OCI-LY3 (cell line): ENCODE measurements at regions not wholly inside any gene's neighbourhood (a gene's known extent, or its start where the extent isn't known, plus 50 kb on each side); places are given as distances from the start of the nearest gene placed in this dataset.

Experiments used
- H2AFZ ChIP-seq: fragments of 200-600, 300-600 bp; shearing (Covaris generic); 2 replicates; pipeline ENCODE4 v1.6.0; 2014; ENCODE audit warnings: antibody characterized with exemption, low read depth, low read length
- H3K27ac ChIP-seq: fragments of 200-600, 300-600 bp; sonication (generic); 2 replicates; pipeline ENCODE4 v1.5.1; 2014; ENCODE audit warnings: mild to moderate bottlenecking, low read length, moderate library complexity, mixed read lengths
- H3K27me3 ChIP-seq: fragments of 200-600, 300-600 bp; sonication (generic); 2 replicates; pipeline ENCODE4 v1.6.1; 2014; ENCODE audit warnings: low read depth, low read length, mixed read lengths
- H3K36me3 ChIP-seq: fragments of 200-600, 300-600 bp; sonication (generic); replicated peaks from 2 replicates; pipeline ENCODE3; 2014; ENCODE audit warnings: low read depth, low read length, mixed read lengths
- H3K4me1 ChIP-seq: fragments of 300-600, 200-600 bp; sonication (generic); 2 replicates; pipeline ENCODE4 v1.6.1; 2014; ENCODE audit warnings: low read length, mixed read lengths
- H3K4me2 ChIP-seq: fragments of 200-600, 300-600 bp; sonication (generic); 2 replicates; pipeline ENCODE4 v1.6.1; 2014; ENCODE audit warnings: low read length, mixed read lengths
- H3K4me3 ChIP-seq: fragments of 300-600, 200-600 bp; sonication (generic); 2 replicates; pipeline ENCODE4 v1.5.1; 2014; ENCODE audit warnings: antibody characterized with exemption, mild to moderate bottlenecking, low read length, moderate library complexity
- H3K79me2 ChIP-seq: fragments of 300-600, 200-600 bp; shearing (Covaris generic); 2 replicates; pipeline ENCODE4 v1.6.1; 2014; ENCODE audit warnings: mild to moderate bottlenecking, low read length, mixed read lengths
- H3K9ac ChIP-seq: fragments of 300-600, 200-600 bp; shearing (Covaris generic); 2 replicates; pipeline ENCODE4 v1.6.0; 2014; ENCODE audit warnings: mild to moderate bottlenecking, low read length, moderate library complexity
- H3K9me3 ChIP-seq: fragments of 200-600, 300-600 bp; shearing (Covaris generic); 2 replicates; pipeline ENCODE4 v1.6.1; 2014; ENCODE audit warnings: low read length, mixed read lengths; ENCODE audit not compliant: insufficient read depth
- H4K20me1 ChIP-seq: fragments of 200-600, 300-600 bp; sonication (generic); 2 replicates; pipeline ENCODE4 v1.6.1; 2016; ENCODE audit warnings: low read length, mixed read lengths; ENCODE audit not compliant: insufficient read depth
- EZH2phosphoT487 ChIP-seq: fragments of 200-600 bp; shearing (Covaris generic); IDR thresholded peaks from 2 replicates; pipeline ENCODE4 v1.6.1; 2018; ENCODE audit warnings: antibody characterized with exemption, mixed run types, low read depth
- TF ChIP-seq, protein P1 (sequence below): fragments of 200-600, 300-600 bp; sonication (generic); IDR thresholded peaks from 2 replicates; pipeline ENCODE4 v1.5.1; 2014; ENCODE audit warnings: antibody characterized with exemption, low read length, low read depth

DNA sequence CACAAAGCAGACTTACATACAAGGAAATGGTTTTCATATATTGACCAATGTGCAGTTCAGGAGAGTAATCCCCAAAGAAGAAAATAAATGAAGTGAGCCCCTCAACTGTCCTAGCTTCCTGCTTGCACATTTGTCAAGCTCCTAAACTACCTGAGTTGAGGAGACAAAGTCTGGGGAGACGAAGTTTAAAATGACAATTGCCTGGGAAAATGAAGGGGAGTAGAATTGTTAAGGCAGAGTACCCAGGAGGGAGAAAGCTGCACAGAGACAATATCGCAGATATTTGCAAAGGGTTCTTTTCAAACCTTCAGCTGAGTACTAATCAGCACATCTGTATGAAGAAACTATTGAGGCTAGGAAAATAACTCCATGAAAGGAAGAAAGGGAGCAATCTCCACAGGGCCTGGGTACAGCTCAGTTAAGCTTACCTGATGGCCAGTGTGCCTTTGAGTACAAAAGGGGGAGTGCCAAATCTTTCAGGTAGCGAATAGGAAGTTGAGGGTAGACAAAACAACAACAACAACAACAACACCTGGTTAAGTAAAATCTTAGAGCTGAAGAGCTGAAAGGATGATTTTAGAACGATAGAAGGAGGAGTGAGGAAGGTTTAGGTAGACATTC lies 1700.1 kb upstream of the PRR20A start:
- Histone ChIP-seq H3K9ac (no peak overlapping the region), H3K27ac (no peak overlapping the region), H3K36me3 (no peaks in the 10 kb centered on the region), H3K9me3 (no peaks in the 10 kb centered on the region), H3K4me3 (no peak overlapping the region), H3K27me3 (no peaks in the 10 kb centered on the region), H2AFZ (peak overlapping the region; percentile 45; the same call in 1 of the 2 replicates), H4K20me1 (no peaks in the 10 kb centered on the region), H3K4me1 (no peaks in the 10 kb centered on the region), H3K79me2 (no peaks in the 10 kb centered on the region), H3K4me2 (no peak overlapping the region)
- no peak for TF ChIP-seq EZH2phosphoT487
- TF ChIP-seq, protein P1, sequence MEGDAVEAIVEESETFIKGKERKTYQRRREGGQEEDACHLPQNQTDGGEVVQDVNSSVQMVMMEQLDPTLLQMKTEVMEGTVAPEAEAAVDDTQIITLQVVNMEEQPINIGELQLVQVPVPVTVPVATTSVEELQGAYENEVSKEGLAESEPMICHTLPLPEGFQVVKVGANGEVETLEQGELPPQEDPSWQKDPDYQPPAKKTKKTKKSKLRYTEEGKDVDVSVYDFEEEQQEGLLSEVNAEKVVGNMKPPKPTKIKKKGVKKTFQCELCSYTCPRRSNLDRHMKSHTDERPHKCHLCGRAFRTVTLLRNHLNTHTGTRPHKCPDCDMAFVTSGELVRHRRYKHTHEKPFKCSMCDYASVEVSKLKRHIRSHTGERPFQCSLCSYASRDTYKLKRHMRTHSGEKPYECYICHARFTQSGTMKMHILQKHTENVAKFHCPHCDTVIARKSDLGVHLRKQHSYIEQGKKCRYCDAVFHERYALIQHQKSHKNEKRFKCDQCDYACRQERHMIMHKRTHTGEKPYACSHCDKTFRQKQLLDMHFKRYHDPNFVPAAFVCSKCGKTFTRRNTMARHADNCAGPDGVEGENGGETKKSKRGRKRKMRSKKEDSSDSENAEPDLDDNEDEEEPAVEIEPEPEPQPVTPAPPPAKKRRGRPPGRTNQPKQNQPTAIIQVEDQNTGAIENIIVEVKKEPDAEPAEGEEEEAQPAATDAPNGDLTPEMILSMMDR: no peak

DNA sequence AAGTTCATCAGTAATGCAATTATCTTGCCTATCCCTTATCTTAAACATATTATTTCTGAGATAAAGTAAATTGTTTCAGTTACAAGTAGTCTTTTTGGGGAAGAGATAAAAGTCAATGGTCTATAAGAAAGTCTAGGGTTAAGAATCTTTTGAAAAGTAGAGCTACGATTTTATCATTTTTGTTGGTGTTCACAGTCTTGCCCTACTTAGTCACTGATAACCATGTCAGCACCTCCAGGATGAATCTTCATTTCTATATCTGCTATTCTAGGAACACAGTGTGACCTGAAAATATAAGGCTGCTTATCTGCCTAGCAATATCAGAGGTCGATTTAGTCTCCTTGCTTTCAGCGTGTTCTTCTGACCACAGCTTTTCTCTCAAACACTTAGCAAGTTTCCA lies 1676.5 kb upstream of the PRR20A start:
- no peak overlapping the region for H2AFZ ChIP-seq
- H3K36me3 ChIP-seq: no peaks in the 10 kb centered on the region
- H3K9ac ChIP-seq: no peak overlapping the region
- no peak overlapping the region for H3K27ac ChIP-seq
- H3K4me1 ChIP-seq: peaks cover 5% of the 10 kb centered on the region
- H3K4me2 ChIP-seq: no peak overlapping the region
- no peak overlapping the region for H3K4me3 ChIP-seq
- TF ChIP-seq EZH2phosphoT487: no peak
- TF ChIP-seq, protein P1: no peak
- no peaks in the 10 kb centered on the region for H4K20me1 ChIP-seq
- H3K79me2 ChIP-seq: no peaks in the 10 kb centered on the region
- H3K27me3 ChIP-seq: no peaks in the 10 kb centered on the region
- H3K9me3 ChIP-seq: no peaks in the 10 kb centered on the region

DNA sequence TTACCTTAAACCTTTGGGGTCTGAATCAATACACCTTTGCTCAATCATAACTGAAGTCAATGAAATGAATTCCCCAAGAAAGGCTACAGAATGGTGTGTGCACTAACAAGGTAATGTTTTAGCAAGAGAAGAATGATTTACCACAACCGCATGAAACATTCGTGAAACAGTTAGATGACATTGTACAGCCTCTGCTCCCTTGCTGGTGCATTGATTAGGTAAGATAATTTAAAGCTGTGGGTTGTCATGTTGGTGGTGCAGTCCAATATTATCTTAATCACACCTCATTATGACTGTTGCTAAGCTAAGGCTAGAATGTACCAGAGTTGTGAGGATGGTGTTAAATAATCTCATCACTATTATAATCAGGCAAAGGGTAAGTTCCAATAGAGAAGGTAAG lies 1673.2 kb upstream of the PRR20A start:
- Histone ChIP-seq H3K4me1 (peaks cover 5% of the 10 kb centered on the region), H3K4me2 (no peak overlapping the region), H3K27me3 (no peaks in the 10 kb centered on the region), H3K4me3 (no peak overlapping the region), H3K27ac (no peak overlapping the region), H3K36me3 (no peaks in the 10 kb centered on the region), H2AFZ (no peak overlapping the region), H3K9ac (no peak overlapping the region), H4K20me1 (no peaks in the 10 kb centered on the region), H3K9me3 (no peaks in the 10 kb centered on the region), H3K79me2 (no peaks in the 10 kb centered on the region)
- no peak for TF ChIP-seq EZH2phosphoT487
- TF ChIP-seq, protein P1: no peak

DNA sequence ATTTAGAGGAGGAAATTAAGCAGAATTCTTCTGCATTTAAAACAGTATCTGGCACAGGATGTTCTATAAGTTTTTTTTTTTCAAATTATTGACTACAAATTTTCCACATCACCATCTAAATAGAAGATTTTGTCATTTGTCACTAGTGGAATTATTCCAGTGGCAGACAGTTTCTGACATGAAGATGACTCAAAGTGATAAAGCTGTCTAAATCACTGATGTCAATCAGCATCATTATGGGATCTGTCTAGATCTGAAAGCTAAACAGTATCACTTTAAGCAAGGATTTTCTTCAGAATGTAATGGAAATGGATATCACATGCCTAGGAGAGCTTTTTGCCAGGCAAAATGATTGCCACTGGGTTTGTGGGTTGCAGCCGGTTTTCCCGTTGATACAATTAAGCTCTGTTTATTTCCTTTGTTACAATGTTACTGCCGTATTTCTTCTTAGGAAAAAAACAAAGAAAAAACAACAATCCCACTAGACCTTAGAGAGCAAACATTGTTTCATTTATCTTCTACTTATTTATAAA lies 1657.0 kb upstream of the PRR20A start:
- H3K27me3 ChIP-seq: no peaks in the 10 kb centered on the region
- no peaks in the 10 kb centered on the region for H3K79me2 ChIP-seq
- no peaks in the 10 kb centered on the region for H4K20me1 ChIP-seq
- no peak overlapping the region for H3K4me3 ChIP-seq
- H2AFZ ChIP-seq: no peak overlapping the region
- H3K9ac ChIP-seq: no peak overlapping the region
- no peaks in the 10 kb centered on the region for H3K9me3 ChIP-seq
- H3K36me3 ChIP-seq: no peaks in the 10 kb centered on the region
- TF ChIP-seq EZH2phosphoT487: no peak
- TF ChIP-seq, protein P1: no peak
- no peak overlapping the region for H3K27ac ChIP-seq
- no peak overlapping the region for H3K4me2 ChIP-seq
- H3K4me1 ChIP-seq: no peaks in the 10 kb centered on the region
